ENCODE measurements at regions not wholly inside any gene's neighbourhood (a gene's known extent, or its start where the extent isn't known, plus 50 kb on each side); places are given as distances from the start of the nearest gene placed in this dataset.
A peak's percentile ranks its signal among the peaks of the same experiment; 100 is the strongest.
"Not testable (repeated sequence)": the region's sequence is repeated elsewhere in the genome, so short reads cannot be mapped to it uniquely, and the experiment has no call there.

DNA sequence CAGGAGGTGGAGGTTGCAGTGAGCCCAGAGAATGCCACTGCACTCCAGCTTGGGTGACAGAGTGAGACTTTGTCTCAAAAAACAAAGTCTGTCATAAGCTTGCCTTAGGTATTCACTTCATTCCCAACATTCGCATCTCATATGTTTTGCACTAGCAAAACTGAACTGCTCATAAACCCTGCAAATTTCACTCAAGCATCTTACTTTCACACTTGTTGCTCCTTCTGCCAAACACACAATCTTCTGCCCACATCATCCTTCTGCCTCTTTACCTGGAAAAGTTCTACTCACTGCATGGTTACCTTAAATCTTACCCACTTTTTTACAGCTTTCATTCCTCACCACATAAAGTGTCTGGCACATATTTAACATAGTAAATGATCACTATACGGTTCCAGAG is 152.5 kb downstream of the USP22 start:
- no peak overlapping the region for H3K4me3 ChIP-seq (ENCODE audit: low read length)
- DNase-seq (ENCODE audit: low read depth) = no peak
- TF ChIP-seq, protein P1, sequence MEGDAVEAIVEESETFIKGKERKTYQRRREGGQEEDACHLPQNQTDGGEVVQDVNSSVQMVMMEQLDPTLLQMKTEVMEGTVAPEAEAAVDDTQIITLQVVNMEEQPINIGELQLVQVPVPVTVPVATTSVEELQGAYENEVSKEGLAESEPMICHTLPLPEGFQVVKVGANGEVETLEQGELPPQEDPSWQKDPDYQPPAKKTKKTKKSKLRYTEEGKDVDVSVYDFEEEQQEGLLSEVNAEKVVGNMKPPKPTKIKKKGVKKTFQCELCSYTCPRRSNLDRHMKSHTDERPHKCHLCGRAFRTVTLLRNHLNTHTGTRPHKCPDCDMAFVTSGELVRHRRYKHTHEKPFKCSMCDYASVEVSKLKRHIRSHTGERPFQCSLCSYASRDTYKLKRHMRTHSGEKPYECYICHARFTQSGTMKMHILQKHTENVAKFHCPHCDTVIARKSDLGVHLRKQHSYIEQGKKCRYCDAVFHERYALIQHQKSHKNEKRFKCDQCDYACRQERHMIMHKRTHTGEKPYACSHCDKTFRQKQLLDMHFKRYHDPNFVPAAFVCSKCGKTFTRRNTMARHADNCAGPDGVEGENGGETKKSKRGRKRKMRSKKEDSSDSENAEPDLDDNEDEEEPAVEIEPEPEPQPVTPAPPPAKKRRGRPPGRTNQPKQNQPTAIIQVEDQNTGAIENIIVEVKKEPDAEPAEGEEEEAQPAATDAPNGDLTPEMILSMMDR (conservative IDR thresholded peaks at IDR 0.05; ENCODE audit: low read depth, low read length) = no peak

DNA sequence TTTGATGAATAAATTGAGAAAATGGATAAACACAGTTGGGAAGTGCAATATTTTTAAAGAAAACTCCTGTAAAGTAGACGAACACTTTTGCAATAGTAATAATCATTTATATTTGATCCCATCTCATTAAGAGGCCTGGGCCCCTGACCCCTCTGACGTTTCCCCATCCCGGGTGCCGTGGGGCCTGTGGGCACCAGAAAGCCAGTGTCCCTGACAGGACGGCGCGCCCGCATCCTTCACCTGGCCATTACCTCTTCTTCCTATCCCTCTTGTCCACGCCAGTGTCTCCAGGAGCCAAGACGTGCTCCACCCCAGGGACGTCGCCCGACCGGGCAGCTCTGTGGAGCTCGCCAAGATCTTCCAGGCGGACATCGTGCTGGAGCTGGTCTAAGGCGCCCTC is 147.4 kb downstream of the USP22 start:
- DNase-seq (ENCODE audit: low read depth); H3K4me3 ChIP-seq (ENCODE audit: low read length): not testable (repeated sequence)

DNA sequence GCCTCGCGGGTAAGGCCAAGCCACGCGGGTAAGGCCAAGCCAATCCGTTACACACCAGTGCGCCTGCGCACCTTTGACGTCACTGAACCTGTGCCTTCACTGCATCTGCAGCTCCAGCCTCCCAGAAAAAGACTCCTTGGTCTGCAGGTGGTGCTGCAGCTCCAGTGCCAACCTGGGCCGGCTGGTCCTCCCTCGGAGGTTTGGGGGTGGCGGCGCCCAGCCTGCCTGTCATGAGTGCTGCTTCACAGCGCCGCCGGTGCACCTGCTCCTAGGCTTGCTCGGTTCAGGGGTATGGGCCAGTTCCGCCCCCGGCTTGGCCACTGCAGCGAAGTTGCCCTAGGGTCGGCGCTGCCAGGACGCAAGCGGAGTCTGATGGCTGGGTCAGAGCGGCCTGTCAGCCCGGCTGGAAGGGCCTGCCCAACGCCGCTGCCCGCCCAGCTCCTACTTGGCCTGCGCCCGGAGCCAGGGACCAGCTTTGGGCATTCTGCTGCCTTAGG is 146.6 kb downstream of the USP22 start:
- DNase-seq (ENCODE audit: low read depth) = no peak
- H3K4me3 ChIP-seq (ENCODE audit: low read length) = no peak overlapping the region
- TF ChIP-seq, protein P1 (conservative IDR thresholded peaks at IDR 0.05; ENCODE audit: low read depth, low read length) = peak; percentile 33

DNA sequence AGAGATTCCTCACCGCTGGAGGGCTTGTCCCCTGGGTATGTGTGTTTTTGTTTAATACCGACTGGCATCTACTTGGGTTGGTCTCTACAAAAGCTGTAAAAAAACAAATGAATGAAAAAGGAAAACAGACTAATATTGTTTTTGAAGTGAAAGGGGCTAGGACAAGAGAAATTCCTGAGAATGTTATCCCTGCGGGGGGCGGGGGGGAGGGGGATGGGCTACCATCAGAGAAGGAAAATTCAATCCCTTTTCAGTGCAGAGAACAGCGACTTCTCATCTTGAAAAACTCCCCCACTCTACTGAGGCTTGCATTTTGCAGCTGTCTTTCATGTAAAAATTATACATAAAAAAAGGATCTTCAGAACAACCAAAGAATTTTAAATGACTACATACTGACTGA is 144.1 kb downstream of the USP22 start:
- not testable (repeated sequence) for H3K4me3 ChIP-seq (ENCODE audit: low read length); DNase-seq (ENCODE audit: low read depth)

DNA sequence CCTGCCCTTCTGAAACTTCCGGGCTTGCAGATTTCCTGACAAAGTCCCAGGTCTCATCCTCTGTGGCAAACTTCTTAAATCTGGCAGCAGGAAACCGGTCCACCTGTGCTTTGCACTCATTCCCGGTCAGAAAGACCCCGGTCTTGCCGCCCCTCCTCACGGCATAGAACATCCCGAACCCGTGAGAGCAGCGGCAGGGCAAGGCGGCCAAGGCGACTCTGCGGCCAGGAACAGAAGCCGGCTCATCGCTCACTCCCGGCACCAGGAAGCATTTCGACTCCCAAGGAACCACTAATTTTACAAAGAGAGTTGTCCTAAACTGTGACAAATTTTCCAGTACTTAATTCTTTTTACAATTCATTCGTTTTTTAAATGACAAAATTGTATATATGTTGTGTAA is 140.3 kb downstream of the USP22 start:
- DNase-seq (ENCODE audit: low read depth); H3K4me3 ChIP-seq (ENCODE audit: low read length): not testable (repeated sequence)

DNA sequence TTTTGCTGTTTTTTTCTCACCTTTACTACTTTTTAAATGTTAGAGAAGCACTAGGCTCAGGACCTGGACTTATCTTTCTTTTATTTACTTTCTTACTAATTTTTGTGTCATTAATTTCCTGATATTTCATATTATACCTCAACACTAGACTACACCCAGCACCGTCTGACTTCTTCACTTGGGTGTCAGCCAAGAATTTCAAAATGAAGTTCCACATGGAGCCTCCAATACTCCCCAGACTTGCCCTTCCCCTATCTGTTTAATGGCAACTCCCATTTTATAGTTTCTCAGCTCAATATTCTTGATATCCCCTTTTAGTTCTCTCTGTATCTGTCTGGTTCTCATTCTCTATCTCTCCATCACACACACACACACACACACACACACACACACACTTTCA is 139.3 kb downstream of the USP22 start:
- DNase-seq (ENCODE audit: low read depth) = not testable (repeated sequence)

DNA sequence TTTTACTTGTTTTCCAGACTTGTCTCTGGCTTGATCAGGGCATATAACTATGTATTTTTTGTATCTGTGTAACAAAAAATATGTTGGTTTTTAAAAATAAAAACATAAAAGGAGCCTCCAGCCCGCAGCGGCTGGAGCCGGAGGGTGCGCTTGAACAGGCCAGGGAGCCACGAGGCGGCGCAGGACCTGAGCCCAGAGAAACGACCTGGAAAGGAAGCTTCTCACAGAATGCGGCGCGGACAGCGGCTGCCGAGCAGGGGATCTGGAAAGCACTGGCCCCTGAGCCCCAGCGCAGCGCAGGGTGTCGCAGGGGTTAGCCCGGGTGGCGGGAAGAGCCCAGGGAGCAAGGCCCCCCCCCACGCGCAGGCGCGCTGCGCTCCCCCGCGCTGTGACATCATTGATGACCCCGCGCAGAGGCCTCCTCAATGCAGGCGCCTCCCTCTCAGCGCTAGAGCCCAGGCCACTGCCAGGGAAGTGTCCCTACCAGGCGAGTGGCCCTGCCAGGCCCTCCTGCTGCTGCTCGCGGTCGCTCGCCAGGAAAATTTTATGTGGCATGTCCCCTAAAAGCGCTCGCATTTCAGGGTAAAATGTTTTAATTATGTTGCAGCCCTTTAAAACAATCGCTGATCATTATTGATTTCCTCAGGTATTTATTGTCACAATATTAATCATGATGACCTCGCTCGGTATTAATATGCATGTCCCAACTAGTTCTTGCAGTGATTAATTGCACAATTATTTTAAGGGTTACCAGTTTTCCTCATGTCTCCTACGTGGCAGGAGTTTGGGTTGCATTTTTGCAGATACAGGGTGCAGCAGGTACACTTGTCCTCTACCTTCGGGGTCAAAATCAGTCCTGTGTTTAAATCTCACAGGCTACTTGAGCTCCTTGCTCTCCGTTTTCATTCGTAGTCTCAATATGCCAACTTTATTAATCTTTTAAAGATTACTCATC is 134.2 kb downstream of the USP22 start:
- peak overlapping the region; percentile 51 for H3K4me3 ChIP-seq (ENCODE audit: low read length)
- TF ChIP-seq, protein P1 (conservative IDR thresholded peaks at IDR 0.05; ENCODE audit: low read depth, low read length) = peak; percentile 75
- DNase-seq (ENCODE audit: low read depth) = no peak

More for the DNA sequence above, 139.3 kb downstream of the USP22 start:
- H3K4me3 ChIP-seq (ENCODE audit: low read length) = not testable (repeated sequence)

DNA sequence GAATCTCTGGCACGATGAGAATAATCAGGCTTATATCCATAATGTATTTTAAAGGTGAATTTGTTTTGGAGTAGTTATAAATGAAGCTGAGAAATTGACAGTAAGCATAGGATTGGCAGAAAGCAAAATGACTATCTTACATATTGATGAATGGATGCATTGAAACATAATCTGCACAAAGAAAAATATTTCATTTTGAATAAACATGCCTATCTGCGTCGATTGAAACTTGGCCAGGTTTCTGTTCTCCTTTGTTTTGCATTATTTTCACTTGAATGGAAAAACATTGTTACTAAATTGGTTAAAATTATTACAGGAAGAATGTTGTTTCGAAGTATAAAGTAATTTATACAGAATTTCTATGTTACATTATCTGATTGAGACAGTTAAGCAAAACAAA is 128.2 kb downstream of the USP22 start:
- TF ChIP-seq, protein P1 (conservative IDR thresholded peaks at IDR 0.05; ENCODE audit: low read depth, low read length) = no peak
- DNase-seq (ENCODE audit: low read depth) = no peak
- no peak overlapping the region for H3K4me3 ChIP-seq (ENCODE audit: low read length)

DNA sequence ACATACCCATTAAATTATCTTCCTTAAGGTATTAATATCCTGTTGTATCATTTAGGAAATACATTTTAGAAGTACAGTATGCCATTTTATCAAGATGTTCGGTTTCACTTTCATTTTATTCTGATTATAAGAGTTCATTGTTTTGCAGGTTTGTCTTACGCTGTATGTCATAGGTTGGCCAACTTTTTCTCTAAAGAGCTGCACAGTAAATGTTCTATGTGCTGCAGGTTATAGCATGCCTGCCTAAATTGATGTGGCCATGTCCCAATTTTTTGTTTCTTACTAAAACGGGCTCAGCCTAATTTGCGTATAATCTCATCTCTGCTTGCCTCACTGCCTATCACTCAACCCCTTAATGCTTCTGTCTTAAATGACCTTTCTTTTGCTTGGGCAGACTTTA is 126.4 kb downstream of the USP22 start:
- DNase-seq (ENCODE audit: low read depth) = no peak
- H3K4me3 ChIP-seq (ENCODE audit: low read length) = no peak overlapping the region
- TF ChIP-seq, protein P1 (conservative IDR thresholded peaks at IDR 0.05; ENCODE audit: low read depth, low read length) = no peak

DNA sequence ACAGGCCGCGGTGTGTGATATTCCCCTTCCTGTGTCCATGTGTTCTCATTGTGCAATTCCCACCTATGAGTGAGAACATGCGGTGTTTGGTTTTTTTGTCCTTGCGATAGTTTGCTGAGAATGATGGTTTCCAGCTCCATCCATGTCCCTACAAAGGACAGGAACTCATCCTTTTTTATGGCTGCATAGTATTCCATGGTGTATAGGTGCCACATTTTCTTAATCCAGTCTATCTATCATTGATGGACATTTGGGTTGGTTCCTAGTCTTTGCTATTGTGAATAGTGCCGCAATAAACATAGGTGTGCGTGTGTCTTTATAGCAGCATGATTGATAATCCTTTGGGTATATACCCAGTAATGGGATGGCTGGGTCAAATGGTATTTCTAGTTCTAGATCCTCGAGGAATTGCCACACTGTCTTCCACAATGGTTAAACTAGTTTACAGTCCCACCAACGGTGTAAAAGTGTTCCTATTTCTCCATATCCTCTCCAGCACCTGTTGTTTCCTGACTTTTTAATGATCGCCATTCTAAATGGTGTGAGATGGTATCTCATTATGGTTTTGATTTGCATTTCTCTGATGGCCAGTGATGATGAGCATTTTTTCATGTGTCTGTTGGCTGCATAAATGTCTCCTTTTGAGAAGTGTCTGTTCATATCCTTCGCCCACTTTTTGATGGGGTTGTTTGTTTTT is 125.1 kb downstream of the USP22 start:
- not testable (repeated sequence) for H3K4me3 ChIP-seq (ENCODE audit: low read length); DNase-seq (ENCODE audit: low read depth)

All from retinal pigment epithelial cell (primary cell).